ENCODE measurements at regions not wholly inside any gene's neighbourhood (a gene's known extent, or its start where the extent isn't known, plus 50 kb on each side); places are given as distances from the start of the nearest gene placed in this dataset.

- TF ChIP-seq CTCF (IDR thresholded peaks at IDR 0.05; ENCODE audit: insufficient read depth, low read length, poor library complexity, severe bottlenecking) (no peak), EZH2phosphoT487 (conservative IDR thresholded peaks at IDR 0.05; ENCODE audit: low read length) (no peak)
Measured at GRCh38 chrX:9133426-9133825, 99.5 kb upstream of the FAM9B start.

Measured in SU-DHL-6 (cell line).